HG02943 (cell line): ENCODE measurements at regions not wholly inside any gene's neighbourhood (a gene's known extent, or its start where the extent isn't known, plus 50 kb on each side); places are given as distances from the start of the nearest gene placed in this dataset.
"Not testable (repeated sequence)": the region's sequence is repeated elsewhere in the genome, so short reads cannot be mapped to it uniquely, and the experiment has no call there.

Source experiments
- ATAC-seq: cut with Tn5 transposase; IDR thresholded peaks from one replicate; pipeline ENCODE4 v1.9.1; 2021; ENCODE audit warnings: mild to moderate bottlenecking, low read depth, moderate library complexity; ENCODE audit not compliant: unreplicated experiment

GRCh38 chr13:27363637-27364036, 60.8 kb upstream of the GTF3A start:
- ATAC-seq, result not testable (repeated sequence)

DNA sequence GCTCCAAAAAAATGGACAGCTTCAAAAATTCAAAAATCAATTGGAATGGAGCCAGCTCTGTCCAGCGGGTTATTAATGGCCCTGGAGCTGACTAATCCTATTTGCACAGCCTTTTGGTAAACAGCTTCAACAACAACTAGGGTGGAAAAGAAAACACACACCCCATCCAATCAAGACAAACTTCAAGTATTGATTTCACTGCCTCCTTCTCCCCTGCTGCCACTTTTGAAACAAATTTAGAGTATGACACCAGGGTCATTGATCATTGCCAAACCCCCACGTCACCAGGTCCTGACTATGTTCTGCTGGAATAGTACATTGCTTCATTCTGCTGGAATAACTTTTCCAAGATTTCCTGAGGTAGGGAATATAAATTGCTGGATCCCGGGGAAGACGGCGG, 56.8 kb upstream of the GTF3A start:
- no peak for ATAC-seq

- ATAC-seq, result no peak
These were observed 54.0 kb upstream of the GTF3A start for GRCh38 chr13:27370305-27370872.

GRCh38 chr13:27371932-27372331, 52.5 kb upstream of the GTF3A start:
- no peak for ATAC-seq

- ATAC-seq, result no peak
These were observed 51.5 kb upstream of the GTF3A start for GRCh38 chr13:27372896-27373295.

GRCh38 chr13:27374126-27374613, 50.2 kb upstream of the GTF3A start:
- no peak for ATAC-seq
